Type B pancreatic cell (in vitro differentiated cells): ENCODE measurements at regions not wholly inside any gene's neighbourhood (a gene's known extent, or its start where the extent isn't known, plus 50 kb on each side); places are given as distances from the start of the nearest gene placed in this dataset.

Experiments used
- DNase-seq: peaks from one replicate; pipeline ENCODE4 v3.0.0; 2021; ENCODE audit warnings: mixed read lengths; ENCODE audit not compliant: unreplicated experiment; ENCODE audit errors: extremely low spot score
- H3K27ac Mint-ChIP-seq: 2 replicates; pipeline ENCODE4 v1.8.0; 2021; ENCODE audit warnings: mild to moderate bottlenecking, mixed read lengths
- H3K27me3 Mint-ChIP-seq: 2 replicates; pipeline ENCODE4 v1.8.0; 2021; ENCODE audit warnings: mixed read lengths
- H3K36me3 Mint-ChIP-seq: 2 replicates; pipeline ENCODE4 v1.8.0; 2021; ENCODE audit warnings: mixed read lengths
- H3K4me1 Mint-ChIP-seq: one replicate; pipeline ENCODE4 v1.8.0; 2021; ENCODE audit warnings: mixed read lengths; ENCODE audit not compliant: unreplicated experiment
- H3K4me3 Mint-ChIP-seq: 2 replicates; pipeline ENCODE4 v1.8.0; 2021; ENCODE audit warnings: mild to moderate bottlenecking, mixed read lengths
- H3K9me3 Mint-ChIP-seq: 2 replicates; pipeline ENCODE4 v1.8.0; 2021; ENCODE audit warnings: mixed read lengths
- TF ChIP-seq, protein P1 (sequence below): fragments of 200-600 bp; sonication (generic); conservative IDR thresholded peaks from 2 replicates; pipeline ENCODE4 v1.5.0; 2021; ENCODE audit warnings: antibody characterized with exemption, mild to moderate bottlenecking

GRCh38 chr14:104431351-104431928, 148.1 kb upstream of the C14orf180 start:
- TF ChIP-seq, protein P1, sequence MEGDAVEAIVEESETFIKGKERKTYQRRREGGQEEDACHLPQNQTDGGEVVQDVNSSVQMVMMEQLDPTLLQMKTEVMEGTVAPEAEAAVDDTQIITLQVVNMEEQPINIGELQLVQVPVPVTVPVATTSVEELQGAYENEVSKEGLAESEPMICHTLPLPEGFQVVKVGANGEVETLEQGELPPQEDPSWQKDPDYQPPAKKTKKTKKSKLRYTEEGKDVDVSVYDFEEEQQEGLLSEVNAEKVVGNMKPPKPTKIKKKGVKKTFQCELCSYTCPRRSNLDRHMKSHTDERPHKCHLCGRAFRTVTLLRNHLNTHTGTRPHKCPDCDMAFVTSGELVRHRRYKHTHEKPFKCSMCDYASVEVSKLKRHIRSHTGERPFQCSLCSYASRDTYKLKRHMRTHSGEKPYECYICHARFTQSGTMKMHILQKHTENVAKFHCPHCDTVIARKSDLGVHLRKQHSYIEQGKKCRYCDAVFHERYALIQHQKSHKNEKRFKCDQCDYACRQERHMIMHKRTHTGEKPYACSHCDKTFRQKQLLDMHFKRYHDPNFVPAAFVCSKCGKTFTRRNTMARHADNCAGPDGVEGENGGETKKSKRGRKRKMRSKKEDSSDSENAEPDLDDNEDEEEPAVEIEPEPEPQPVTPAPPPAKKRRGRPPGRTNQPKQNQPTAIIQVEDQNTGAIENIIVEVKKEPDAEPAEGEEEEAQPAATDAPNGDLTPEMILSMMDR, result no peak
- Mint-ChIP-seq H3K4me1 (peaks cover 5% of the 10 kb centered on the region), H3K36me3 (no peaks in the 10 kb centered on the region)

DNA sequence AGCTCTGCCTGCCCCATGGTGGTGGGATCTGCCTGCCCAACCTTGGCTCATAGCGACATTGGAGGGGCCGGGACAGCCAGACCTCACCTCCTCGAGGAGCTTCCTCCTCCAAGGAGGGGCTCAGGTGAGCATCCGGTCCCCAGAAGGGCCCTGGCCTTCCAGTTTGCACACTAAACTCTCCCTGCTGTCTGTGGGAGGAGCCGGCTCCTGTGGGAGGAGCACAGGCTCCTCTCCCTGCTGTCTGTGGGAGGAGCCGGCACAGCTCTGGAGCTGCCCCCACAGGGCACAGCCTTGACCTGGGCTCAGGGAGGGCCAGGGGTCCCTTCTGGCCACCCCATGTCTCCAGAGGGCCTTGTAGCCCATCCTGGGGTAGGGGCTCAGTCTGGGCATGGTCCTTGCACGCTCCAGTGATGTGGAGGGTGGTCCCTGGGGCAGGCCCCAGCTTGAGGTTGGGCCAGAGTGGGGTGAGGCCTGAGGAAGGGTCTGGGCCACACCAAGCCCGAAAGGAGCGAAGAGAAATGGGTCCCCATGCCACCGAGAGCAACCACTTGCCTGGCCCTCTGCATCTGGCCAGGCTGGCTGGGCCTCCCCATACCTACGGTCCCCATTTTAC, 147.5 kb upstream of the C14orf180 start:
- H3K27ac Mint-ChIP-seq, result no peak overlapping the region
- H3K4me1 Mint-ChIP-seq, result peaks cover 5% of the 10 kb centered on the region
- TF ChIP-seq, protein P1, result no peak
- H3K4me3 Mint-ChIP-seq, result no peak overlapping the region
- H3K9me3 Mint-ChIP-seq, result no peaks in the 10 kb centered on the region
- H3K36me3 Mint-ChIP-seq, result no peaks in the 10 kb centered on the region
- no peak for DNase-seq
- peaks cover 7% of the 10 kb centered on the region for H3K27me3 Mint-ChIP-seq

More at GRCh38 chr14:104431351-104431928, 148.1 kb upstream of the C14orf180 start:
- H3K9me3 Mint-ChIP-seq, result no peaks in the 10 kb centered on the region
- no peak overlapping the region for H3K4me3 Mint-ChIP-seq
- H3K27me3 Mint-ChIP-seq, result peaks cover 7% of the 10 kb centered on the region
- DNase-seq, result no peak
- no peak overlapping the region for H3K27ac Mint-ChIP-seq

- Mint-ChIP-seq H3K4me3 (no peak overlapping the region), H3K9me3 (no peaks in the 10 kb centered on the region), H3K27ac (no peak overlapping the region), H3K4me1 (peaks cover 9% of the 10 kb centered on the region), H3K36me3 (no peaks in the 10 kb centered on the region), H3K27me3 (peaks cover 10% of the 10 kb centered on the region)
- DNase-seq, result peak; percentile 68
- TF ChIP-seq, protein P1, result no peak
These were observed 146.8 kb upstream of the C14orf180 start for GRCh38 chr14:104432611-104433231.

DNA sequence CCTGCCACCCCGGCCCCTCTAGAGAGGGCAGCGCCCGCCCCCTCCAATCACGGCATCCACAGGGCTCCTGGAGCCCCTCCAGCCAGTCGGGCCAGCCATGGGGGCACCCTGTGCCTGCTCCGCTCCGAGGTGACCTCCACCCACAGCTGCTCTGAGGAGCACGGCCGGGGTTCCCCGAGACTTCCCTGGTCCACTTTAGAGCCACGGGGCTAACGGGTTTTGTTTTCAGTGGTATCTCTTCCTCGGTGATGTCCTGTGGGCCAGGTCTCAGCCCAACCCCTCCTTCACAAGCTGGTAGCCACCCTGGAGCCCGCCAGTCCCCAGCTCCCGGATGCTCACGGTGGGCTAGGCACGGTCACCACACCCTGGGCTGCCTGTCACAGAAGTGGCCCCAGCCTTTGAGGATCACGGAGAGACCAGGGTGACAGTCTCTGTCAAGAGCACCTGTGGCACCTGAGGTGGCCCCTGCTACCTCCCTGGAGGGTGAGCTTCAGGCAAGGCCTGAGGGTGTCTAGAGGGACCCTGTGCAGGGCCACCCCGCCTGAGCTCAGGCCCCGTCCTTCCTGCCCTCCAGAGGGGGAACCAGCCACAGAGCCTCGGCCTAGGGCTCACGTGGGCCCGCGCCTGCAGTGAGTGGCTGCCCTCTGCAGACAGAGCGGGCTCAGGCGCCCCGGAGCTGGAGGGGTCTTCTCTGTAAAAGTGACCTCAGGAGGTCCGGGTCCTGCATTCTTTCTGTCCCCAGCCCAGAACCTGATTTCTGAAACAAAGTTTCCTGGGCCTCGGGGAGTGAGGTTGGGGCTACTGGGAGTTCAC, 146.0 kb upstream of the C14orf180 start:
- no peaks in the 10 kb centered on the region for H3K36me3 Mint-ChIP-seq
- peak; percentile 68 for DNase-seq

More for the DNA sequence above, 146.0 kb upstream of the C14orf180 start:
- Mint-ChIP-seq H3K27ac (no peak overlapping the region), H3K9me3 (no peaks in the 10 kb centered on the region), H3K27me3 (peaks cover 9% of the 10 kb centered on the region), H3K4me3 (no peak overlapping the region), H3K4me1 (peaks cover 9% of the 10 kb centered on the region)
- TF ChIP-seq, protein P1, result no peak
